Esophagus muscularis mucosa (tissue), 4 donors: ENCODE measurements at regions not wholly inside any gene's neighbourhood (a gene's known extent, or its start where the extent isn't known, plus 50 kb on each side); places are given as distances from the start of the nearest gene placed in this dataset.

Source experiments
- CTCF ChIP-seq, 3 experiments: fragments of 200-600 bp in 2 of 3; fragments of 450-650 bp in 1 of 3; sonication (generic) in 2 of 3; IDR thresholded peaks; one replicate each; pipeline ENCODE4 v1.5.1; 2017 to 2019; ENCODE audit warnings: antibody characterized with exemption in 3 of 3, mild to moderate bottlenecking in 2 of 3, moderate library complexity in 1 of 3
- EP300 ChIP-seq: sonication (generic); formaldehyde crosslinking; IDR thresholded peaks from one replicate; pipeline ENCODE4 v1.6.1; 2017; ENCODE audit warnings: antibody characterized with exemption
- POLR2A ChIP-seq: fragments of 450-650 bp; IDR thresholded peaks from one replicate; pipeline ENCODE4 v1.6.1; 2017; ENCODE audit warnings: antibody characterized with exemption, moderate library complexity, mild to moderate bottlenecking, low read depth

- TF ChIP-seq CTCF (IDR thresholded peaks at IDR 0.05) (no peak), EP300 (no peak), POLR2A (no peak)
These were observed 65.7 kb upstream of the KMT2C start for GRCh38 chr7:152501506-152501905.
